ENCODE measurements at regions not wholly inside any gene's neighbourhood (a gene's known extent, or its start where the extent isn't known, plus 50 kb on each side); places are given as distances from the start of the nearest gene placed in this dataset.
"Not testable (repeated sequence)": the region's sequence is repeated elsewhere in the genome, so short reads cannot be mapped to it uniquely, and the experiment has no call there.

DNA sequence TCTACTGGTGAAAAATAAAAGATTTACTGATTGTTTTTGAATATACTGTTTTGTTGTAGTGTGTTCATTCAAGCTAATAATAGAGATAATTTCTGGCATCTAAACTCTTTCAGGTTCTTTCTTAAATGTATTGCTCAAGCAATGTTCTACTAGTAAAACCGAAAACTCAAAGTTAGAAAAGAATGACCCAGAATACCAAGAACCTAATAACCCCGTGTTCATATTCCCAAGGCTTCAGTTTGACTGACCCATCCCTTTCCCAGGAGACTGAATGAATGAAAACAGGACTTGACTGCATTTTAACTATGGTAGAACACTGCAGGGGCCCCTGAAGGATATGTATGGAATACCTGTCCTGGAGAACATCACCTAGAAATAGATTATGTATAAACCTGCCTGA, 375.3 kb downstream of the MAFB start:
- DNase-seq = no peak

DNA sequence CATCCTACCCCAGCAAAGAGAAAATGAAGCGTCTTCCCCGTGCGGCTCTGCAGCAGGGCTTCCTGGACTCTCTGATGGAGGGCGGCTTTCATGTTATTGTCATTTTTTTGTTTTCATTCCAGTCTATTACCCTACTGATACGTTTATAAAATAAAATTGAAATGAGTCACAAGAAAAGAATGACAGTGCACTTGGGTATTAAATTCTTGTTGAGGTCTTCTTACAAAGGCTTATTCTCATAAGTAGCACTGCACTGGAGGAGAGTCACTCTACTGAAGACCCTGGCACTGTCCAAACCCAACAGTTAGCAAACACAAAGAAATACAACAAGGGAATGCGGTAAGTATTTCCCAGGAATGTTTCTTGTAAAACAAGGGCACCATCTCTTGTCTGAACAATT, 379.3 kb downstream of the MAFB start:
- no peak for DNase-seq

DNA sequence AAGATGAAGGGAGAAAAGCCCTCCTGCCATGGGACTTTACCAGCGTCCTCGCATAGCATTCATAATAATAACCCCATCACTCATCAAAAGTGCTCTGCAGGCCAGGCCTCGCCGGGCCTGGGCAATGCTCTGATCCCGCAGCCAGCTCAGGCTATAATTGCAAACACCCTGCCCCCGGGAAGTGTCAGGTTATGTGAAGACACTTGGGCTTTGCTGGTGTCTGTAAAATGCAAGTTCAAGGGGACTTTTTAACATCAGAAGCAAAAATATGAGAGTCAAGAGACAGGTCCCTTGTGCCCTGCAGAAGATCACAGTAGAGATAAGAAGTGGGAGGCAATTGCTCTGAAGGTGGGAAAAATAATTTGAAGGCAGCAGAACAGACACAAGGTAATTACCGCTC, 381.0 kb downstream of the MAFB start:
- DNase-seq = no peak

DNA sequence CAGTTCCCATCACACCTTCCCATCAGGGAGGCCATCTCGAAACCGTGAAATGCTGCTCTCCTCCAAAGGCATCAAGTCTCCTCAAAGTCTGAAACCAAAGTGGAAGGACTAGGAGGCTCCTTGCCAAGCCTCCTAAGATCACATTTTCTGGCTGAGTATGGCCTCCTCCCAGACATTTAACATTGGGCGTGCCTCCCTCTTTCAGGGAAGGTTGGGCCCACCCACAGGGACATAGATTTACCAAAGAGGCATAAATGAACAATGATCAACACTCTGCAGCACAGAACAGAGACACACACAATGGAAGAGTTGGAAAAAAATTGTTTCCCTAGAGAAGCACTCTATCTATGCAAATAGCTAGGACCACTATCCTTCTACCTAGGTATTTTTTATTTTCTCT, 381.8 kb downstream of the MAFB start:
- no peak for DNase-seq

DNA sequence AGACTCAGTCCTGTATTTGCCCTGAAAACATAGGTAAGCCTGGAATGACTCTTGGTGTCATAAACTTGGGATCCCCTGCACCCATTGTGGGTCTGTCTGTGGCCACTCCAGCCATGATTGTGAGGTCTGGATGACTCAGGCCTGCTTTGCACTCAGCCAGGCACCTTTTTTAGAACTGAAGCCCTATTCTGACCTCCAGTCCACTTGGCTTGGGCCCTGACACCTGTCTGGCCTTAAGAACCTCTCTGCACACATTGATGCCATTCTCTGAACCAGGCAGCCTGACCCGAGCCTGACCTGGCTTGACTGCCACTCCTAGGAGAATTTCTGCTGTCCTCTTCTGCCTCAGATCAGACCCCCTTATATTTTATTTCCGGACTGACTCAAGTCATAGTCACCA, 383.7 kb downstream of the MAFB start:
- DNase-seq = no peak

DNA sequence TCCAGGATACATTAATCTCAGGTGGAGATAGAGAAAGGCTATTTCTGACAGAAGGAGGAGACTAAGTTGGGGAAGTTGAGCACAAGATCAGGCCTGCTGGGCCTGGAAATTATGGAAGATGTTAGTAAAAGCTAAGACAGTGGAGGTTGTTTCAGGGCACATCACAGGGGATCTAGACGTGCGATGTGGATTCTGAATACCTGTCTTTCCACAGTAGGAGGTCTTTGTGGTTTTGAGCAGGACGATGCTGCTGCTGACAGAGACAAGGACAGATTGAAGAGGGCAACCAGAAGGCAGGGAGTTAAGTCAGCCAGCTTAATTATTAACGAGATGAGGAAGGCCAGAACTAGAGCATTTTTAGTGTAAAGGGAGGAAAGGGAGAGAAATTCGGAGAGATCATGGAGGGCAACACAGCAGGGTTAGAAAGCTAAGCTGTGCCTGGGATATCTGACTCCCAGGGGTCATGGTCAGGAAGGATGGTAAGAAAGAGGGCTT, 384.9 kb downstream of the MAFB start:
- no peak for DNase-seq

DNA sequence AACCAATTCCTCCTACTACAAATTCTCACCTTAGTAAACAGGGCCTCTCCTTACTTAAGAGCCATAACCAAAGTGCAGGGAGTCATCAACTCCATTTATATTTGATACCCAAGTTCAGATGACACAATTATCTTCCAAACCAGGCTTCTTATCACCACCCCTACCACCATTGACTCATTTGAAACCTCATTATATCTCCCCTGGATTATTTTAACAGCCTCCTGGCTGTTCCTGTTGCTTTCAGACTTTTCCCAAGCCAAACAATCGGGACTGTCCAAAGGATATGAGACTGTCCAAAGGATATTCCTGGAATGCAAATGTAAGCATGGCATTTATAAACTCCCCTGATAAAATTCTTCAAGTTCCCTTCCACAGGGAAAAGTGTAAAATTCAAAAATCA, 394.3 kb downstream of the MAFB start:
- DNase-seq = no peak

DNA sequence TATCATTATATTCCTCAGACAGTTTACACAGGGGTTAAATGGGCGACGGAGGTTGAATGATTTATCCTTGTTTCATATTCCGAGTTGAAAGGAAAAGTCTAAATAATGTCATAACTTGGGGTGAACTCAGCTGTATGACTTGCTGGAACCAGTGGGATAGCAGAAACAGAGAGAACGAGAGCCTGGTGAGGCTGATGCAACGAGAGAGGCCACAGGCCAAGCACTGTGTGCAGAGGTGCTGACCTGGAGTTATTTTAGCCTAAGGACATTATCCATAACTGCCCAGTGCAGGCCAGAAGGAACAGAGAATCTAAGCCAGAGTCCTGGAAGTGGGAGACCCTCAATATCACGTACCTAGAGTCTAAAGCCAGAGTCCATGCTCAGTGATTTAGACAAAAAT, 394.9 kb downstream of the MAFB start:
- DNase-seq = no peak

DNA sequence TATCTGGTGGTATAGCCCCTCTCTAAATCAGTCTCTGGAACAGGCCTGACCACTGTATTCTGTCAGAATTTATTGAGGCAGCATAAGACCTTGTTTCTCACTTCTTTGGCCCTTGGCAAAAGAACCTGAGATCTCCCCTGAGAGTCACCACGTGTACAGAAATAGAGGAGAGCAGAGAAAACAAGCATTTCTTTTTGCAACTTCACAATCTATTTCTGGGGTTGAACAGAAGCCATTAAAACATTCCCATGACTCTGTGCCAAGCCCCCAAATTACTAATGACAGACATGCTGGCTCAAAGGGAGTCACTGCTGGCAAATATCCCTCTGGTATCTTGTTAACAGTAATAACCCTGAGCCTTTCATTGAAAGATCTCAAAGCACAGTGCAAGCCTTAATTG, 395.3 kb downstream of the MAFB start:
- DNase-seq = no peak

DNA sequence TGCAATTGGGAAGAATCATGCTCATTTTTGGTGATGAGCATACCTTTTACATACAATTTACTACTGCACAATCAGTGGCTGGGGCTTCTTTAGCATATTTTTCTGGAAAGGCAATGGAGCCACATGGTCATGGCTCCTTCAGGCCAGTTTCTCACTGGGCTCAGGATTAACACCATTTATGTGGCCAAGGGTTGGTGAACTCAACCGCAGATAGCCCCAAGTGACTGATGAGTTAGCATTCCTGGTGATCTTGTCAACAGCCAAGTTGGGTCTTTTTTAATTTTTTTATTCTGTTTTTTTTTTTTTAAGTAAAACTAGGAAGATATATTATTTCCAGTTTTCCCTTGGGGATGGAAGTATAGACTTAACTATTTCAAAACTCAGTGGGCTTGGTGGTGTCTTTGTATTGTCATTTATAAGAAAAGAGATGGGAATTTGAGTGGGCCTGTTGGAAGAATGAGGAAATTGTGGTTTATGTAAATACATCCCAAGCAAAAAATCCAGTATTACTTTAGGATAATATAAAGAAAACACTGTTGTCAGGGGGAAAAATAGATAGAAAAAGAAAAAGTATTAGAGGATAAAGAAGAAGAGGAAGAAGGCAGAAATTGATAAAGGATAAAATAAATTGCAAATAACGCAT, 397.4 kb downstream of the MAFB start:
- DNase-seq = no peak

DNA sequence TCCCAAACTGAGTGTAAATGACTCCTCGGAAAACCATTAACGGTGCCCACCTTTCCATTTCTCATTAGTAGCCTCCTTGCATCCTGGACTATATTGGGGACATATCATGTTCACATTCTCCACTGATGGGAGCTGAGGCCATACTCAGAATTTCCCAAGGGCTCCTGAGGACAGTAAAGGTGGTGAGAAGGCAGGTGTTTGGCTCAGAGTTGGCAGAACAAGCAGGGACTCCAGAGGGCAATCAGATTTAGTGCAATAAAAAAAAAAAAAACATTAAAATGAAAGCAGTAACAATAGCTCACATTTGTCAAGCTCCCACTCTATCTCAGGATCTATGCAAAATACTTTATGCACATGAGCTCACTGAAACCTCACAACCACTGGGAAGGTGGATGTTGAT, 401.4 kb downstream of the MAFB start:
- no peak for DNase-seq

DNA sequence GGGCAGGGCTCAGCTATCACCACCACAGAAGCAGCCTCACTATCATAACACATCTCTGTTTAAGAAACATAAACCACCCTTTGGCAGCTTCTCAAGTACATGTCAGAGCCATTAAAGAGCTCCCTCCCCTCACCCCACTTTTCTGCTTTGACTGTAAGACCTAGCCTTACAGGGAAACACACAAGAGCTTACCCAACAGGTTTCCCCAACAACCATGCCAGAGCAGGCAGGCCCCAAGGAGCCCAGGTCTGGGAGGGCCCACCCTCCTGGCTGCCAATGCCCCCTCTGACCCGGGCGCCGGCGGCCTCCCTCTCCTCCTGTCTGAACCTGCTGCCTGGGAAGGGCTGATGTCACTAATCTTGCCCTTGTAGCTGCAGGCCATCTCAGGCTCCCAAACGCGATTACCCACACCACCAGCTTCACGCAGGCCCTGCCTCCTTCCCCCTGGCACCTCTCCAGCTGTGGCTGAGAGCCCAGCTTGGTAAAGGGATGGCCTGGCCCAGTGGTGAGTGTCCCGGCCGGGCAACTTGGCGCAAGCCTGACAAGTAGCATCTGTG, 402.0 kb downstream of the MAFB start:
- DNase-seq = no peak

DNA sequence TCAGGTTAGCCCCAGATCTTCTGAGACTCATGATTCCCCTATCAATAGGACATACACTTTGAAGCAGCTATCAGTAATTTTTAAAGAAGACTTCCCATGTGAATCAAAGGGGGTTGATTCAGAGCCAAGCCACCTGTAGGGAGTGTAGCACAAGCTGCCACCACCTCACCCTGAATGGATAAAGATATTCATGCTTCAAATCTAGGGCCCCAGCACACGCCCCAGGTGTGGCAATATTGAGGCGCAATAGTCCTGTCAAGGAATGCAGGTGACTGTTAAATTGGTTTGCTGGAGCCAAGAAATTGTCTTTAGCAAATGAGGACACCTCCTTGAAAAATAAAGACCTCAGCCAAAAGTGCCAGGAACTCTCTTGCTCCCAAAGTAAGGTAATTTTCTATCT, 404.4 kb downstream of the MAFB start:
- no peak for DNase-seq

DNA sequence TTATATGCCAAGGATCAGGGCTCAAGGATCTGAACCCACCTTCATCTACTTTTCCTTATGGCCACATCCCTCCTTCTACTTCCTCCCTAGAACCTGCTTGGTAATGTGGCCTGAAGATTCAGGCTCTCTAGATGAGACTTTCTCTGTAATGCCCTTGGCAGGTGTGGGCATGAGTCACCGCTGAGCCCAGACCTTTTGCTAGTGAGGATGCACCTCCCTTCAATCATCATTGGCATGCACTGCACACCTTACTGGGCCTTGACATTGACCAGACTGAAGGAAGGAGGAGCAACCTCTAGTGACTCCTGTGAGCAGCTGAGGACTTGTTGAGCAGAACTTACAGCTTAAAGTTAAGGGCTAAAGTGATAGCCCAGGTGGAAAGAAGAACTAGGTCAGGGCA, 405.3 kb downstream of the MAFB start:
- no peak for DNase-seq

DNA sequence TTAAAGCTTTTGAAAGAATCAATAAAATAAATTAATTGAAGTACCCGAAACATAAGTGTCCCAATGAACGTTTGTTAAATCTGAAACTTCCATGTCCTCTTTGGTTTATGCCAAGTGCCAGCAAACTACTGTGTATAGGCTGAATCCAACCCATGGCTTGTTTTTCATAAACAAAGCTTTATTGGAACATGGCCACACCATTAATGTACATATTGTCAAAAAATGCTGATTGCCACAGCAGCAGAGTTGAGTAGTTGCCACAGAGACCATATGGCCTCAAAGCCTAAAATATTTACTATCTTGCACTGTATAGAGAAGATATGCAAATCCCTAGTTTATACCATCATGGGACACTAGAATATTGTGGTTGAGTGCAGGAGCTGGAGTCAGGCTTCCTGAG, 406.1 kb downstream of the MAFB start:
- no peak for DNase-seq

DNA sequence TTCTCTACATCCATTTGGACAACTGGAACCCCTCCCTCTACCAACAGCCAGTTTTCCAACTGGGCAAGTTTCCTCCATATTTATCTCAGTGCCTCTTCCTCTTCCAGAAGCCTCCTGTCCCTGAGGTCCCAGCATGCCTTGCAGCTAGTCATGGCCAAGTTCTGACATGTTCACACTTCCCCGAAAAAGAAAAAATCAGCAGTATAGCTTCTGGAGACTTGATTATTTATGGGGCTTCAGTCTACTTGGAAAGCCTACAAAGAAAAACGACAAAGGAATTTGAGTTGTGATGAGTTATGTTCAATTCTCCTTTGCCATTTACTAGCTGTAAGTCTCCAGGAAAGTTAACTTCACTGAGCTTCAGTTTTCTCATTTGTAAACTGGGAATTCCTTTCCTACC, 406.5 kb downstream of the MAFB start:
- DNase-seq = no peak

DNA sequence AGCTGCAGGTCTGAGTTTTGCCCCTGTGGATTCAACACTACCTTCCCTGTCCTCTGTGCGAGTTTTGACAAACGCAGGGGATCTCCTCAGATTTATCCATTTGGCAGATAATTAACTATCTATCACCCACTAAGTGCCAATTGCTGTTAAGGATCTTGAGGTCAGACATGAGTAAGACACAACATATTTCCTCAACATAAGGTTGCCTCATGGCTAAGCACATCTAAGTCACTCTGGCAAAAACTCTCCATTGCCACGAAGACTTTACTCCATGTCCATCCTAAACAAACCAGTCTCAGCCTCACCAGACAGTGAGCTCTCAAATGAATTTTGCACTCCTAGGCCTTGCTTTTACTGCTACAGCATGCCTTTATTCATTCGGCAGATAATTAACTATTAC, 408.4 kb downstream of the MAFB start:
- DNase-seq = no peak

DNA sequence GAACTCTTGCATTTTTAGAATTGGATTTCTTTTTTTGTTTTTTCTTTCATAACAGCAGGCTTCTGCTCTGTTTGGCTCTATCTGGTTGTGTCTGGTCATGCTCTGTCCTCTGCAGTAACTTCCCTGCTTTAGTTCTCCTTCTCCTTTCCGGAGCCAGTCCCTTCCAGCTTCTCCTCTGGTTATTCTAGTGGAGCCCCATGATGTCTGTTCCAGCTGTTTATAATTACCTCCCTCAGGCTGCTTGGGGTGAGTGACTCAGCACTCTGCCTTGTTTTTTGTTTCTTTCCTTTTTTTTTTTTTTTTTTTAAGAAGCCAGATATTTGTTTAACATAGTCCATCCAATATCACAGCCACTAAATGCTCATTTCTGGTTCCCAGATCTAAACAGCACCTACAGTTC, 409.6 kb downstream of the MAFB start:
- no peak for DNase-seq

DNA sequence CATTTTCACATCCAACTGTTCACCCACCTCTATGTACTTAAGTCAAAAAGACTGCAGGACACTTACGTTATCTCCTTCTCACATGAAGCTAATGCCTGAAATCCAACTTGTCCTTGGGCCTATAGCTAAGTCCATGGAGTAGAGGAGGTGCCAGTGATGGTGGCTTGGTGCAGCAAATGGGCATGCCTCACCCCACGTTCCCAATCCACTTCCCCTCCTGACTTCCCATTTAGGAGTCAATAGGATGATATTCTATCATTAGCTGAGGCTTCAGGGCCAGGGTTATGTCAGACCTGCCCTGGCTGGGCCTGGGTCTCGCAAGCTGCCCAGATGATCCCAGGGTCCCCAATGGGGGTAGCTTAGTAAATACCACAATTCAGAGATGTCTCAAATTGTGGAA, 410.4 kb downstream of the MAFB start:
- no peak for DNase-seq

DNA sequence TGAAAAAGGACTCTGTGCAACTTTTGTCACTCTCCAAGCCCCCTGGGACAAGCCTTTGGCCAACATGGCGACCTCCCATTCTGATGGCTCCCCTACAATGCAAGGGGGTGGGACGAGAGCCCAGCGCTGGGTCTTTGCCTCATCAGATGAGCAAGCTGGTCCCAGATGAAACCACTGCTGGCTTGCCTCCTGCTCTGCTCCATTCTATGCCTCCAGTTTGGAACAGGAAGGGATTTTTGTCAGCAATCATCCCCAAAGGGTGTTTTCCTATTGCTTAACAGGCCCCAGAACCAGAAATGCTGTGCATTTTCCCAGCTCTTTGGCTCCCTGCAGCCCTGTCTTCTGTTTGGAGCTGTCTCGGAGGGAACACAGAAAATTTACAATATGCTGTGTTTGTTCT, 412.7 kb downstream of the MAFB start:
- no peak for DNase-seq

DNA sequence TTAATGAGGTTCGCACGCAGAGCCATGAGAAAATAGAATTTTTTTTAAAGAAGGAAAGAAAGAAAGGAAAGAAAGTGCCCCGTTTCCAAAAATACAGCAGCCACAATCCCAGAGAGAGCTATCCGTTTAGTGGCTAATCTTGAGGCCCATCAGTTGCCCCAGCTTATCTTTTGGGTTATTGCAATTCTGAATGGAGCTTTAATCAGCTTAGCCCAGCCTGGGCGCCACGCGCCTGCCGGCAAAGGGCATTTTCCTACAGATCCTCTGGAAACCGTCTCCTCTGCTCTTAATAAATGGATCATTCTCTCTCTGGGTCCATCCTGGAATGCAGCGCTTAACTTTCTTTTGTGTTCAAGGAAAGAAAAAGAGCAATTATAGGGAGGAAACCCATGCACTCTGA, 413.3 kb downstream of the MAFB start:
- no peak for DNase-seq

DNA sequence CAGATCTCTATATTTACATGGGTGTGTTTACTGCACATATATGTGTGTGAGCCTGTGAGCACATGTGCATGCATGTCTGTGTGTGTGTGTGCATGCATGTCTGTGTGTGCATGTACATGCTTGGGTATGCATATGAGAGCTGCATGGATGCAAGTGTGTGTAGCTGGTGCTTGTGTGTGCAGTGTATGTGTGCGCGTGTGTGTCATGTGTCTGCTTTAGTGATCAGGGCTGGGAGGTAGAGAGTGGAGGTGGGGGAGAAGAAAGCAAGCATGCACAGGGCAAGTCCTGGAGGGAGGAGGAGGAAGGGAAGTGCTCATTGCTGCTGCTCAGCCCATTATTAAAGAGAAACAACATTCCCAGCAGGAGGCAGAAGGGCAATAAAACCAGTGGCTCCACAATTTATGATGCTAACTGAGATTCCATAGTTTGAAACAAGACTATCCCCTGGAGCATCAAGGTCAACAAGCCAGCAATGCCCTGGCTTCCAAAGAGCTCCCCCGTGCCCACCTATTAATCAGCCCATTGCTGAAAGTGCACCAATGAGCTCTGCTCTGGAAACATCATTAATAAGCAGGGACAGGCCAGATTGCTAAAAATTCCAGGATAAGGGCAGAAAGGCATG, 414.0 kb downstream of the MAFB start:
- DNase-seq = no peak

DNA sequence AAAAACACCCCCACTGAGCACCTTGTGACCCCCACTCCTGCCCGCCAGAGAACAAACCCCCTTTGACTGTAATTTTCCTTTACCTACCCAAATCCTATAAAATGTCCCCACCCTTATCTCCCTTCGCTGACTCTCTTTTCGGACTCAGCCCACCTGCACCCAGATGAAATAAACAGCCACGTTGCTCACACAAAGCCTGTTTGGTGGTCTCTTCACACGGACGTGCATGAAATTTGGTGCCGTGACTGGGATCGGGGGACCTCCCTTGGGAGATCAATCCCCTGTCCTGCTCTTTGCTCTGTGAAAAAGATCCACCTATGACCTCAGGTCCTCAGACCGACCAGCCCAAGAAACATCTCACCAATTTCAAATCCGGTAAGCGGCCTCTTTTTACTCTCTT, 419.8 kb downstream of the MAFB start:
- not testable (repeated sequence) for DNase-seq

DNA sequence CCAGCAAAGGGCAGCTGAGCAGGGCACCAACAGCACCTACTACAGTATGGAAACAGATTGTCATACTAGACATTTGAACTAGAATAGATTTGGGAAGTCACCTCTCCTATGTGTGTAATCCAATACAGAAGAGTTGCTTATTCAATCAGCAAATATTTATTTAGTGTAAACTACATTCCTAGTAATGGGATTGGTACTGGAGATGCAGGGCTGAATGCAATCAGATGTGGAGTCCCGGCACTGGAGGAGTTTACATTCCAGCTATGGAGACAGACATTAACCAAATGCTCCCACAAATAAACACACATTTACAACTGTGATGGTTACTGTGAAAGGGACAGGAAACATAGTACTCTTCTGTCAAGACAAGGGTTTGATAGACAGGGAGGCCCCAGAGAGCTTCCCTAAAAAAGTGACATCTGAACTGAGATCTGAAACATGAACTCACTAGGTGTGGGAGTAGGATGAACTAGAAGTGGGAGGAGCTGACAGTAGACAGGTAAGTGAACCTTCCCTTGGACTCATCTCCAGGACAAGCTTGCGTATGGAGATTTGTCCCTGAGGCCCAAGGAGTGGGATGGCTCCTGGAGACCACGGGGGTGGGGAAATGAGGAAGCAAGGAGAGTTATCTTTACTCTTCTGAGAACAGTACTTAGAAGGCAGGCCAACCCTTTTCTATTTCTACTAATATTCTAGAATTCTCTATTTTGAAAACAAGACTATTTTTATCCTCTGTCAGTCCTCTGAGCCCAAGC, 420.5 kb downstream of the MAFB start:
- no peak for DNase-seq
